H9 (cell line): ENCODE measurements at regions not wholly inside any gene's neighbourhood (a gene's known extent, or its start where the extent isn't known, plus 50 kb on each side); places are given as distances from the start of the nearest gene placed in this dataset.

Experiments used
- DNase-seq: peaks from one replicate; pipeline ENCODE4 v3.0.0-alpha.2; 2017
- H2AFZ ChIP-seq: one replicate; pipeline ENCODE4 v1.6.1; 2013; ENCODE audit warnings: mild to moderate bottlenecking, low read length, control low read depth, moderate library complexity
- H2AK5ac ChIP-seq: 2 replicates; pipeline ENCODE4 v1.6.1; 2013; ENCODE audit warnings: low read length, control low read depth, mixed read lengths; ENCODE audit not compliant: insufficient read length
- H2BK120ac ChIP-seq: one replicate; pipeline ENCODE4 v1.6.1; 2013; ENCODE audit warnings: low read depth, mild to moderate bottlenecking, low read length, control low read depth, inconsistent platforms; ENCODE audit not compliant: poor library complexity, severe bottlenecking
- H2BK12ac ChIP-seq: 2 replicates; pipeline ENCODE4 v1.6.1; 2013; ENCODE audit warnings: low read length, control low read depth, mixed read lengths, low read depth; ENCODE audit not compliant: insufficient read length
- H2BK15ac ChIP-seq: 2 replicates; pipeline ENCODE4 v1.6.1; 2013; ENCODE audit warnings: low read depth, low read length, control low read depth
- H2BK20ac ChIP-seq: one replicate; pipeline ENCODE4 v1.6.1; 2013; ENCODE audit warnings: low read depth, mild to moderate bottlenecking, low read length, control low read depth, inconsistent platforms; ENCODE audit not compliant: poor library complexity, severe bottlenecking
- H2BK5ac ChIP-seq: 2 replicates; pipeline ENCODE4 v1.6.1; 2013; ENCODE audit warnings: low read length, control low read depth, mixed read lengths; ENCODE audit not compliant: insufficient read length
- H3K14ac ChIP-seq: 2 replicates; pipeline ENCODE4 v1.6.1; 2013; ENCODE audit warnings: low read length, control low read depth; ENCODE audit not compliant: insufficient read depth
- H3K18ac ChIP-seq: 2 replicates; pipeline ENCODE4 v1.6.1; 2013; ENCODE audit warnings: low read depth, mild to moderate bottlenecking, mixed read lengths, low read length, control low read depth; ENCODE audit not compliant: insufficient read length
- H3K23ac ChIP-seq: 2 replicates; pipeline ENCODE4 v1.6.1; 2013; ENCODE audit warnings: low read length, control low read depth, mixed read lengths, low read depth; ENCODE audit not compliant: insufficient read length
- H3K23me2 ChIP-seq: 2 replicates; pipeline ENCODE4 v1.6.1; 2013; ENCODE audit warnings: low read depth, mild to moderate bottlenecking, mixed read lengths, low read length, control low read depth; ENCODE audit not compliant: insufficient read length, poor library complexity, severe bottlenecking
- H3K27ac ChIP-seq: 2 replicates; pipeline ENCODE4 v1.5.1; 2013; ENCODE audit warnings: low read length, control low read depth, mixed read lengths, low read depth; ENCODE audit not compliant: insufficient read length
- H3K27me3 ChIP-seq: 2 replicates; pipeline ENCODE4 v1.6.1; 2013; ENCODE audit warnings: low read length, control low read depth, inconsistent platforms; ENCODE audit not compliant: insufficient read depth
- H3K4ac ChIP-seq: 2 replicates; pipeline ENCODE4 v1.6.1; 2013; ENCODE audit warnings: low read depth, mild to moderate bottlenecking, control low read depth, inconsistent platforms, low read length, moderate library complexity
- H3K4me1 ChIP-seq: 2 replicates; pipeline ENCODE4 v1.6.1; 2013; ENCODE audit warnings: low read length, control low read depth, inconsistent platforms; ENCODE audit not compliant: insufficient read depth
- H3K4me2 ChIP-seq: 2 replicates; pipeline ENCODE4 v1.6.1; 2013; ENCODE audit warnings: low read length, control low read depth, mixed read lengths; ENCODE audit not compliant: insufficient read length, insufficient read depth
- H3K56ac ChIP-seq: 2 replicates; pipeline ENCODE4 v1.6.1; 2013; ENCODE audit warnings: low read depth, mild to moderate bottlenecking, mixed read lengths, low read length, control low read depth; ENCODE audit not compliant: insufficient read length
- H3K79me1 ChIP-seq: 2 replicates; pipeline ENCODE4 v1.6.1; 2013; ENCODE audit warnings: low read depth, mild to moderate bottlenecking, moderate library complexity, low read length, control low read depth, inconsistent platforms; ENCODE audit not compliant: insufficient read depth, poor library complexity, severe bottlenecking
- H3K79me2 ChIP-seq: 2 replicates; pipeline ENCODE4 v1.6.1; 2013; ENCODE audit warnings: low read length, control low read depth, inconsistent platforms; ENCODE audit not compliant: insufficient read depth
- H3K9ac ChIP-seq: 2 replicates; pipeline ENCODE4 v1.6.1; 2013; ENCODE audit warnings: low read length, control low read depth, mixed read lengths; ENCODE audit not compliant: insufficient read length; ENCODE audit errors: extremely low read depth
- H3K9me3 ChIP-seq: one replicate; pipeline ENCODE4 v1.6.1; 2013; ENCODE audit warnings: low read depth, low read length, inconsistent platforms; ENCODE audit not compliant: control insufficient read depth
- H3T11ph ChIP-seq: one replicate; pipeline ENCODE4 v1.6.1; 2013; ENCODE audit warnings: mild to moderate bottlenecking, low read length, control low read depth, inconsistent platforms
- H4K20me1 ChIP-seq: one replicate; pipeline ENCODE4 v1.6.1; 2013; ENCODE audit not compliant: control insufficient read depth, insufficient read length, insufficient read depth
- H4K5ac ChIP-seq: 2 replicates; pipeline ENCODE4 v1.6.1; 2013; ENCODE audit warnings: low read depth, mild to moderate bottlenecking, mixed read lengths, low read length, control low read depth; ENCODE audit not compliant: insufficient read length
- H4K8ac ChIP-seq: replicated peaks from 2 replicates; pipeline ENCODE4 v1.6.1; 2013; ENCODE audit warnings: low read length, control low read depth, mixed read lengths, low read depth; ENCODE audit not compliant: insufficient read length
- H4K91ac ChIP-seq: 2 replicates; pipeline ENCODE4 v1.6.1; 2013; ENCODE audit warnings: low read depth, mild to moderate bottlenecking, moderate library complexity, mixed read lengths, low read length, control low read depth; ENCODE audit not compliant: insufficient read length
- H3K27ac Mint-ChIP-seq, 3 experiments: 2 replicates in 2 of 3; 3 replicates in 1 of 3; pipeline ENCODE4 v1.8.0; 2020 to 2021; ENCODE audit warnings: mixed read lengths in 3 of 3, mild to moderate bottlenecking in 1 of 3, moderate library complexity in 1 of 3
- H3K27me3 Mint-ChIP-seq: 2 replicates; pipeline ENCODE4 v1.8.0; 2021; ENCODE audit warnings: low read depth, mild to moderate bottlenecking, moderate library complexity, mixed read lengths
- H3K36me3 Mint-ChIP-seq, 3 experiments: 2 replicates in 2 of 3; 3 replicates in 1 of 3; pipeline ENCODE4 v1.8.0; 2020 to 2021; ENCODE audit warnings: low read depth in 3 of 3, mixed read lengths in 3 of 3; ENCODE audit not compliant: insufficient read depth in 1 of 3
- H3K4me1 Mint-ChIP-seq, 2 experiments: 2 replicates each; pipeline ENCODE4 v1.8.0; 2020; ENCODE audit warnings: mixed read lengths in 2 of 2
- H3K4me3 Mint-ChIP-seq, 2 experiments: 2 replicates in 1 of 2; 3 replicates in 1 of 2; pipeline ENCODE4 v1.8.0; 2020 to 2021; ENCODE audit warnings: mild to moderate bottlenecking in 2 of 2, mixed read lengths in 2 of 2, moderate library complexity in 1 of 2
- H3K9me3 Mint-ChIP-seq, 2 experiments: 2 replicates in 1 of 2; 3 replicates in 1 of 2; pipeline ENCODE4 v1.8.0; 2020; ENCODE audit warnings: mild to moderate bottlenecking in 2 of 2, mixed read lengths in 2 of 2, moderate library complexity in 1 of 2
- CTCF ChIP-seq: fragments of 200-600 bp; sonication (generic); conservative IDR thresholded peaks from 3 replicates; pipeline ENCODE4 v1.8.0; 2021; ENCODE audit warnings: antibody characterized with exemption, mild to moderate bottlenecking
- WGBS: extraction: QIAGEN DNeasy Blood & Tissue Kit; methylation state at CpG from one replicate; pipeline ENCODE4 v1.1.7; 2013; ENCODE audit warnings: missing lambda C conversion rate, low lambda C conversion rate, mixed read lengths; ENCODE audit not compliant: insufficient read length; ENCODE audit errors: extremely low coverage; 5-methylcytosine and 5-hydroxymethylcytosine counted together

DNA sequence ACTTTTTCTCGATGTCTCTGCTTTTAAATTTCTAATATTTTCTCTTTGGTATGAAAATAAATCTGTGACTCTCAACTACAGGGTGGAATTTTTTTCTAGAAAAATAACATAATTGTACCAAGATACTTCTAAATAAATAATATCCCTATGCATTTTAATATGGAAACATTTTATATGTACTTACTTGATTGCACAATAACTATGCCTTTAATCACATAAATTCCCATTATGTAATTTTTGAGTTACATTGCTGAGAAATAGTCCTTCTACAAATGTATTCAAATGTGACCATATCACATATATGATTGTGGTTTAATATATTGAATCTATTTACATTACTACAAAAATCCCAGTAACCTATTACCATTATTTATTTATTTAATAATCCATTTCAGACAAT, 1543.3 kb upstream of the PABPC4L start:
- Histone ChIP-seq H2BK15ac (no peak overlapping the region), H3K4me1 (no peaks in the 10 kb centered on the region), H2AK5ac (no peak overlapping the region), H2AFZ (no peak overlapping the region), H2BK20ac (no peak overlapping the region), H2BK5ac (no peak overlapping the region), H4K5ac (no peak overlapping the region), H3K23ac (no peak overlapping the region), H3K9ac (no peak overlapping the region), H3K18ac (no peak overlapping the region), H3K23me2 (no peaks in the 10 kb centered on the region), H4K20me1 (no peaks in the 10 kb centered on the region), H3K9me3 (no peaks in the 10 kb centered on the region), H3K14ac (no peak overlapping the region), H2BK12ac (no peak overlapping the region), H3K4ac (no peak overlapping the region), H3K79me2 (no peaks in the 10 kb centered on the region), H3K27ac (no peak overlapping the region), H3K4me2 (no peak overlapping the region), H3T11ph (no peak overlapping the region), H4K8ac (no peak overlapping the region), H3K79me1 (no peaks in the 10 kb centered on the region), H3K27me3 (no peaks in the 10 kb centered on the region), H4K91ac (no peak overlapping the region), H2BK120ac (no peak overlapping the region), H3K56ac (no peak overlapping the region)
- DNase-seq = no peak
- H3K4me3 Mint-ChIP-seq = no peak overlapping the region
- peaks cover 7 to 10% of the 10 kb centered on the region in 2 experiments; a peak in 4 of 5 replicates for H3K9me3 Mint-ChIP-seq
- TF ChIP-seq CTCF = no peak
- no peak overlapping the region for H3K27ac Mint-ChIP-seq
- no CpG with 5 or more reads among the region's 1 CpG for WGBS
- peaks cover 5 to 12% of the 10 kb centered on the region in 2 experiments for H3K4me1 Mint-ChIP-seq
- peaks cover 0 to 1% (median 0%) of the 10 kb centered on the region in 3 experiments; a peak in 3 of 7 replicates for H3K36me3 Mint-ChIP-seq
- H3K27me3 Mint-ChIP-seq = no peaks in the 10 kb centered on the region
